Natural killer cell (primary cell): ENCODE measurements at regions not wholly inside any gene's neighbourhood (a gene's known extent, or its start where the extent isn't known, plus 50 kb on each side); places are given as distances from the start of the nearest gene placed in this dataset.

Experiments
- ATAC-seq, 3 donors: fragments of 150-1000 bp in 2 of 3; fragments of 200-7000 bp in 1 of 3; cut with Tn5 transposase; 1 replicate in 1 of 3; 2 replicates in 2 of 3; pipeline ENCODE4 v1.10.0; 2021; ENCODE audit warnings: mild to moderate bottlenecking in 2 of 3, moderate library complexity in 2 of 3
- DNase-seq, 2 donors: peaks; one replicate each; pipeline versions ENCODE4 v3.0.0 to v3.0.0-alpha.2; 2013 to 2021; ENCODE audit warnings: mixed read lengths in 1 of 2
- H3K27ac ChIP-seq: one replicate; pipeline ENCODE4 v1.5.1; 2013; ENCODE audit warnings: mild to moderate bottlenecking, low read length
- H3K27me3 ChIP-seq: one replicate; pipeline ENCODE4 v1.6.1; 2013; ENCODE audit warnings: low read length; ENCODE audit not compliant: control insufficient read depth, insufficient read depth
- H3K36me3 ChIP-seq: one replicate; pipeline ENCODE4 v1.6.1; 2013; ENCODE audit warnings: low read length; ENCODE audit not compliant: control insufficient read depth, insufficient read depth
- H3K4me1 ChIP-seq: one replicate; pipeline ENCODE4 v1.6.1; 2013; ENCODE audit warnings: low read length; ENCODE audit not compliant: control insufficient read depth, insufficient read depth
- H3K4me3 ChIP-seq: one replicate; pipeline ENCODE4 v1.5.1; 2013; ENCODE audit warnings: low read length
- H3K9me3 ChIP-seq: one replicate; pipeline ENCODE4 v1.6.1; 2013; ENCODE audit warnings: low read length; ENCODE audit not compliant: control insufficient read depth, insufficient read depth
- H3K27ac Mint-ChIP-seq, 2 donors: one replicate each; pipeline ENCODE4 v1.8.0; 2022; ENCODE audit warnings: mild to moderate bottlenecking in 2 of 2, mixed read lengths in 2 of 2, moderate library complexity in 1 of 2
- H3K27me3 Mint-ChIP-seq, 2 donors: one replicate each; pipeline ENCODE4 v1.8.0; 2022; ENCODE audit warnings: low read depth in 2 of 2, mixed read lengths in 2 of 2
- H3K36me3 Mint-ChIP-seq: one replicate; pipeline ENCODE4 v1.8.0; 2022; ENCODE audit warnings: mixed read lengths
- H3K4me1 Mint-ChIP-seq, 2 donors: one replicate each; pipeline ENCODE4 v1.8.0; 2022; ENCODE audit warnings: mixed read lengths in 2 of 2
- H3K4me3 Mint-ChIP-seq: one replicate; pipeline ENCODE4 v1.8.0; 2022; ENCODE audit warnings: mild to moderate bottlenecking, moderate library complexity, mixed read lengths
- H3K9me3 Mint-ChIP-seq, 2 donors: one replicate each; pipeline ENCODE4 v1.8.0; 2022; ENCODE audit warnings: mixed read lengths in 2 of 2
- WGBS: methylation state at CpG from one replicate; pipeline ENCODE4 v1.1.7; 2013; ENCODE audit warnings: missing lambda C conversion rate; ENCODE audit not compliant: insufficient coverage; 5-methylcytosine and 5-hydroxymethylcytosine counted together
- intact Hi-C: fragments of 100-400 bp; cut with micrococcal nuclease; formaldehyde crosslinking; loops from one replicate; pipeline ENCODE4 v1.14.2; 2022
- TF ChIP-seq, protein P1 (sequence below): fragments of 200-600 bp; IDR thresholded peaks from one replicate; pipeline ENCODE4 v1.8.0; 2022; ENCODE audit warnings: antibody characterized with exemption

DNA sequence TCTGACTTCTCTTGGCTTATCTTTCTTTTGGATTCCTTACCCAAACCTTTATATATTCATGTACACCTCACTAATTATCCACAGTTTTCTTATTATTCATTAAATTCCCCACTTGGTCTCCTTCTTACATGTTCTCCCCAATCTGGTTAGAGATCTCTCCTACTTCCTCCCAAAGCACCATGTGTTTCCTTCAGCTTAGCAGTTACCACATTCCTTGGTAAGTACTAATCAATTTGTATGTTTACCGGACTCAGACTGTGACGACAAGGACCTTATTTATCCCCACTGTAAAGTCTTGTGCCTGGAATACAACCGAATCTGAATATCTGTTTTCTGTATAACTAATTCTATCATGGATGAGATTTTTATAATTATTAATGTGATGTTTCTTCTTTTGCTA, 389.5 kb downstream of the KCNJ2 start:
- ATAC-seq, result no peak
- Histone ChIP-seq H3K27ac (no peak overlapping the region), H3K4me3 (no peak overlapping the region), H3K27me3 (no peaks in the 10 kb centered on the region), H3K9me3 (no peaks in the 10 kb centered on the region), H3K4me1 (no peaks in the 10 kb centered on the region), H3K36me3 (no peaks in the 10 kb centered on the region)
- H3K9me3 Mint-ChIP-seq, result peaks cover 0 to 4% of the 10 kb centered on the region in 2 donors
- H3K36me3 Mint-ChIP-seq, result no peaks in the 10 kb centered on the region
- 25% methylated on average over 2 of the region's 3 CpGs for whole genome bisulfite sequencing
- DNase-seq, result no peak
- TF ChIP-seq, protein P1, sequence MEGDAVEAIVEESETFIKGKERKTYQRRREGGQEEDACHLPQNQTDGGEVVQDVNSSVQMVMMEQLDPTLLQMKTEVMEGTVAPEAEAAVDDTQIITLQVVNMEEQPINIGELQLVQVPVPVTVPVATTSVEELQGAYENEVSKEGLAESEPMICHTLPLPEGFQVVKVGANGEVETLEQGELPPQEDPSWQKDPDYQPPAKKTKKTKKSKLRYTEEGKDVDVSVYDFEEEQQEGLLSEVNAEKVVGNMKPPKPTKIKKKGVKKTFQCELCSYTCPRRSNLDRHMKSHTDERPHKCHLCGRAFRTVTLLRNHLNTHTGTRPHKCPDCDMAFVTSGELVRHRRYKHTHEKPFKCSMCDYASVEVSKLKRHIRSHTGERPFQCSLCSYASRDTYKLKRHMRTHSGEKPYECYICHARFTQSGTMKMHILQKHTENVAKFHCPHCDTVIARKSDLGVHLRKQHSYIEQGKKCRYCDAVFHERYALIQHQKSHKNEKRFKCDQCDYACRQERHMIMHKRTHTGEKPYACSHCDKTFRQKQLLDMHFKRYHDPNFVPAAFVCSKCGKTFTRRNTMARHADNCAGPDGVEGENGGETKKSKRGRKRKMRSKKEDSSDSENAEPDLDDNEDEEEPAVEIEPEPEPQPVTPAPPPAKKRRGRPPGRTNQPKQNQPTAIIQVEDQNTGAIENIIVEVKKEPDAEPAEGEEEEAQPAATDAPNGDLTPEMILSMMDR, result no peak
- intact Hi-C loops, result loop anchor here (10.0 kb wide), 1 partner anchor 994 kb away; no protein-coding TSS in a partner anchor
- no peaks in the 10 kb centered on the region for H3K4me1 Mint-ChIP-seq
- no peaks in the 10 kb centered on the region for H3K27me3 Mint-ChIP-seq
- no peak overlapping the region for H3K27ac Mint-ChIP-seq
- H3K4me3 Mint-ChIP-seq, result no peak overlapping the region

DNA sequence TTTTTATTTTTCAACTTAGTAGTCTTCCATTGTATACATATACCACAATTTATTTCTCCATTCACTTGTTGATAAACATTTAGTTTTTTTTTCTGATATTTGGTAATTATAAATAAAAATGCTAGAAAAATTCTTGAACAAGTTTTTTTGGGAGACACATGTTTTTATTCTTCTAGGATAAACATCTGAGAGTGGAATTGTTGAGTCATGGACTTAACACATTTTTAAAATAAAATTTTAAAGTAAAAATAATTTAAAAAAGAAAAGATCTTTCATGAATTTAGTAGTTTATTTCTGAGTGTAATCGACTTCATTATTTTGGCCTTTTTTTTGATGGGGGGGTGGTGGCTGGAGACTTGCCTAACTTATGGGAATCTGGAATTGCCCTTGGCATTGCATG, 391.1 kb downstream of the KCNJ2 start:
- no peaks in the 10 kb centered on the region for H3K36me3 ChIP-seq
- TF ChIP-seq, protein P1, result no peak
- Mint-ChIP-seq H3K27ac (no peak overlapping the region), H3K4me3 (no peak overlapping the region), H3K4me1 (no peaks in the 10 kb centered on the region), H3K27me3 (no peaks in the 10 kb centered on the region), H3K9me3 (peaks cover 0 to 4% of the 10 kb centered on the region in 2 donors), H3K36me3 (no peaks in the 10 kb centered on the region)
- no peaks in the 10 kb centered on the region for H3K9me3 ChIP-seq
- no peak overlapping the region for H3K27ac ChIP-seq
- no peaks in the 10 kb centered on the region for H3K4me1 ChIP-seq
- WGBS, result 79% methylated on average over 1 of the region's 1 CpG
- H3K27me3 ChIP-seq, result no peaks in the 10 kb centered on the region
- intact Hi-C loops, result no loop called here
- ATAC-seq, result no peak
- H3K4me3 ChIP-seq, result no peak overlapping the region
- DNase-seq, result no peak

DNA sequence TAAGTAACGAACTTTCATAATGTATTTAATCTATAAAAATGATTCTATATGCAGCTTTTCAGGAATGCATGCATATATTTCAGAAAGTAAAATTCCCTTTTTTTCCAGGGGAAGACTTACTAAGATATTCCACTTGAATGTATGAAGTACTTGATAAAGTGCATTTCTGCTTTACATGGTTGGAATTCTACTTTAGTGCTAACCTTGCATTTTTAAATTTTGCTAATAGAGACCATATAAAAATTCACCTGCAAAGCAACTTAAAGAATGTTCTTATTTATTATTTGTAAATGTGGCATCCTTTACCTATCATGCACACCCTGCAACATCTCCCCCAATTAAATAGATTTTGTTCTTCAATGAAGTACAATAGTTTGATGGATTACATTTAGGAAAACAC, 392.8 kb downstream of the KCNJ2 start:
- intact Hi-C loops, result no loop called here
- Histone ChIP-seq H3K36me3 (no peaks in the 10 kb centered on the region), H3K4me3 (no peak overlapping the region), H3K9me3 (no peaks in the 10 kb centered on the region), H3K27ac (no peak overlapping the region), H3K4me1 (no peaks in the 10 kb centered on the region), H3K27me3 (no peaks in the 10 kb centered on the region)
- ATAC-seq, result no peak
- no peaks in the 10 kb centered on the region for H3K27me3 Mint-ChIP-seq
- peaks cover 0 to 6% of the 10 kb centered on the region in 2 donors for H3K9me3 Mint-ChIP-seq
- H3K4me1 Mint-ChIP-seq, result no peaks in the 10 kb centered on the region
- no peak overlapping the region for H3K4me3 Mint-ChIP-seq
- TF ChIP-seq, protein P1, result no peak
- no CpG with 5 or more reads among the region's 1 CpG for WGBS
- DNase-seq, result no peak
- H3K36me3 Mint-ChIP-seq, result no peaks in the 10 kb centered on the region
- no peak overlapping the region for H3K27ac Mint-ChIP-seq

DNA sequence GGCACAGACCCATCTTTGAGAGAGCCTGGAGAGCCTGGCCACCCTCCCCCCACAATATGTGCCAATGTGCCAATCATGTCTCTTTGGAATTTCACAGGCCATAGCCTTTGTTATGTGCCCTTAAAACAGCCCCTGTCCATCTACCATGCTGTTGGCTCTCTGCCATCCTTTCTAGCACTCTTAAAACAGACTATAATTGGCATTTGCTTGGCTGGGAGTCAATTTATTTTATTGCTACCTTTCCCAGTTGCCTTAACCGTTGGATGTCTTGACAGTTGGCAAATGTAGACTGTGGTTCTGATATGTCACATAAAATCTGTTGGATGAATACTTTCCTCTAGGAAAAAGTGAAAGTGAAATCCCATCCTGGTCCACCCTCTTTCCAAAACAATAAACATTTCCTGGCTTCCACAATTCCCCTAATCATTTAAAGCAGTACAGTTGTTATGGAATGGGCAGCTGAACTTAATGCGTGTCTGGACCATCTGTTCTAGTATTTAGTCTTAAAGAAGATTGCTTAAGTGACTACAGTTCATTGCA, 394.0 kb downstream of the KCNJ2 start:
- no peak overlapping the region for H3K27ac Mint-ChIP-seq
- Histone ChIP-seq H3K27ac (no peak overlapping the region), H3K36me3 (no peaks in the 10 kb centered on the region), H3K27me3 (no peaks in the 10 kb centered on the region), H3K4me1 (no peaks in the 10 kb centered on the region), H3K4me3 (no peak overlapping the region), H3K9me3 (no peaks in the 10 kb centered on the region)
- ATAC-seq (no peak), DNase-seq (no peak)
- TF ChIP-seq, protein P1, result no peak
- H3K9me3 Mint-ChIP-seq, result peaks cover 0 to 7% of the 10 kb centered on the region in 2 donors
- no peaks in the 10 kb centered on the region for H3K36me3 Mint-ChIP-seq
- 60% methylated on average over 2 of the region's 2 CpGs for WGBS
- H3K4me3 Mint-ChIP-seq, result no peak overlapping the region
- no peaks in the 10 kb centered on the region for H3K27me3 Mint-ChIP-seq
- intact Hi-C loops, result no loop called here
- H3K4me1 Mint-ChIP-seq, result no peaks in the 10 kb centered on the region
